GM21528 (cell line): ENCODE measurements at regions not wholly inside any gene's neighbourhood (a gene's known extent, or its start where the extent isn't known, plus 50 kb on each side); places are given as distances from the start of the nearest gene placed in this dataset.
"Not testable (repeated sequence)": the region's sequence is repeated elsewhere in the genome, so short reads cannot be mapped to it uniquely, and the experiment has no call there.

ENCODE experiments used
- ATAC-seq: cut with Tn5 transposase; IDR thresholded peaks from one replicate; pipeline ENCODE4 v1.9.1; 2021; ENCODE audit warnings: mild to moderate bottlenecking, moderate library complexity; ENCODE audit not compliant: unreplicated experiment, low FRiP score

DNA sequence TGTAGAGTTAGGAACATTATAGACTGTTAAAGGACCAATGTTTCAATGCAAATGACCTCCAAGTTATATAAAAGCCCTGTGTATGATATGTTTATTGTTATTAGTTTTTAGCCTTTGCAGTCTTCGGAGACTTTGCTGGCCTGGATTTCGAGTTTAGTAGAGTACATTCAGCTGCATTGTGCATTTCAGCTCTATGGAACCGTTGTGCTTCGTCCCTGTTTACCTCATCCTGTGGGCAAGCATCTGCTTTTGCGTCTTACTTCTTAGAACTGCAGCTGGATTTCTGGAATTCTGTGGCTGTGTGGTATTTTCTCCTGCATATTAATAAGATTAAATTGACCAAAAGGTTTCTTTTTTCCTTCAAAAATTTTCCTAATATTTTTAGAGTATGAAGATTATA, 138.6 kb downstream of the KCNRG start:
- no peak for ATAC-seq

GRCh38 chr13:50154697-50155096, 139.5 kb downstream of the KCNRG start:
- ATAC-seq, result no peak

DNA sequence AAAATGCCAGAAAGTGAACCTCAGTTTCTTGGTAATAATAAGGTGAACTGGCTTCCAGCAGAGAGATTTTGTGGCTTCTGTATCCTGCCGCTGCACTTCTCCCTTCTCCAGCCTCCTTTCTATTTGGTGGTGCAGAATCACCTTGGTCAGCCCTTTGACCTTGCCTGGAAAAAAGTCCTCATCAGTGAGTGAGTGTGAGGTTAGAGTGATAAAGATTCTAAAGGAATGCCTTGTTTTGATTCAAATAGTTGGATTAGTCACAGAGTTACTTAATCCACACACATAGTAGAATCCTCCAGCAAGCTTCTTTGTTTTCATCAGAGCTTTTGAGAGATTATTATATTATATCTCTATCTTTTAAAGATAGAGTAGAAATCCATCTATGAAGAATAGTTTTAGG, 140.9 kb downstream of the KCNRG start:
- no peak for ATAC-seq

DNA sequence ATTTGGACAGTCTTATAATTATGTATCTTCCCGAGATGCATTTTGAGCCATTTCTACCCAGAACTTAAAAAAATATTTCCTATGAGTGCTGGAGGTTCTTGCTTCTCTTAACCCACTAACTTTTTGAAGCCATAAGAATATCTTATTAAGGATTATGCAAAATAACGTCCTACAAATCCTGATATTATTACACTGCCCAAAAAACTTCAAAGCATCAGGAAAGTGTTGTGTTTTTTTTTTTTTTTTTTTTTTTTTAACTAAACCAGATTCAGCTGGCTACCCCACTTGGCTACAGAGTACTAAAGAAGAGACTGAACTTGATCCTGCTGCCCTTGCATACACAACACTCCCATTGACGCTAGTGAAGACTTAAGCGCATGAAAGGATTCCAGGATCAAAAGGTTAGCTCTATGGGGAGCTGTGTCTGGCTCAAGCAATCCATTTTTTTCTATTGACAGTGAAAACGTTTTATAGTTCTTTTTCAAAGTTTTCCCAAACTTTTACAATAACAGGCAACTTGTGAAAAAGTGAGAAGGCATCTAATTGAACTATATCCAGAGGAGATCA, 141.4 kb downstream of the KCNRG start:
- ATAC-seq, result no peak

- ATAC-seq, result no peak
These were observed 143.3 kb downstream of the KCNRG start for GRCh38 chr13:50158385-50159165.

- no peak for ATAC-seq
These were observed 144.4 kb downstream of the KCNRG start for GRCh38 chr13:50159607-50160006.

DNA sequence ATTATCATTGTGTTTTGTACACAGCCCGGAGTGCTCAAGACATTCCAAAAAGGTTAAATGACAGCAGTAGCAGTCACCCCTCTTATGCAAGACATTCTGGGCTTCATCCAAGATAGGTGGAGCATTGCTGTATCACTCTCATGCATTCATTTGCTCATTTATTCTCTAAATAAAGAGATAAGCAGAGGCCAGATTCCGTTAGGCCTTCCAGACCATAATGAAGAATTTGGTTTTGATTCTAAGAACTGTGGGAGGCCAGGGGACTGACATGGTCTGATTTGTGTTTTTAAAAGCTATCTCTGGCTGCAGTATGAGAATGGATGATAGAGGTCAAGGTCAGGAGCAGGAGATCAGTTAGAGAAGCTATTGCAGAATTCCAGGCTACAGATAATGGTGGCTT, 145.8 kb downstream of the KCNRG start:
- no peak for ATAC-seq

- no peak for ATAC-seq
These were observed 146.8 kb downstream of the KCNRG start for GRCh38 chr13:50162001-50162400.

DNA sequence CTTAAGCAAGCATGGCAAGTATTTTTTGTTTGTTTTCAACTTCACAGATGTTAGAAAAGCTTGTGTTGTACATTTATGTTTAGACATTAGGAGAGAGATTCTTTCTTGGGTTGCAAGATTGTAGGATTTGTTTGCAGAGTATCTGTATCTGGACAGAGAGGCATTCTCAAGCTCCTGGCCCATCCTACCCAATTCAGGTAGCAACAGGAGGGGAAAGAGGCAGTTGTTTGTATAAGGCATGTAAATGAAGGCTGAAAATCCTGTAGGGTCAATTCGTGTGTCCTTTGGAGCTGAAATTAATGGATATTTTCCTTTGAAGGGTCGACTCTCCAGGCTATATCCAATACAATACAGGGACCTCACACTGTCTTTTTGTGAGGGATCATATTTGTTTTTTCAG, 147.3 kb downstream of the KCNRG start:
- ATAC-seq, result no peak

DNA sequence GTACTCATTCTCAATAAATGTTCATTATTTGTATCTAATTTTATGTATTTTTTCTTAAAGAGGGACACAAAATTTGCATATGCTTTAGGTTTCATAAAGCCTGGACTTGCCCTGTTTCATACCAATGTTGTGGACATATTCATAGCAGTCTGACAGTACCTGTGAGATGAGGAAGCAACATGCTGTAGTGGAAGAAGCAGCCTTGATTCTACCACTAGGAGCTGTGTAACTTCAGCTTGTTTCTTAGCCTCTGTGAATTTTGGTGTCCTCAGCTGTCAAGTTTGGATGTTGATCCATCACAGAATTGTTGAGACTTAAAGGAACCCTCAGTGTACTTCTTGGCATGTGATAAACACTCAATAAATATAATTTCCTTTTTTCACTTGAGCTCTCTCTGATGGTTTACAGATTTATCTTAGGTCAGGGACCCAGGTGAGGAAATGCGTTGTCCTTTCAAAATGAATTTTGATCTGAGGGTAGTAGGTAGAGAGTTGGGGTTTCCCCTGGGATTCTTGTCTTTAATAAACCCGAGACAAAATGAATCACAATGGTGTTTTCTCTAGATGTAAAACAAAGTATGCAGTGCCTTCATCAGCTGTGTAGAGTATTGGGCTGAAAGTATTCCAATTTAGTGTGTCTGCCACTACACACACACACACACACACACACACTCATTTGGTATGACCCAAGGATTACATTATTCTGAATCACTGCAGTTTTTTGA, 152.1 kb downstream of the KCNRG start:
- no peak for ATAC-seq

GRCh38 chr13:50167967-50168366, 152.7 kb downstream of the KCNRG start:
- ATAC-seq, result no peak

GRCh38 chr13:50168786-50169185, 153.5 kb downstream of the KCNRG start:
- ATAC-seq, result no peak

DNA sequence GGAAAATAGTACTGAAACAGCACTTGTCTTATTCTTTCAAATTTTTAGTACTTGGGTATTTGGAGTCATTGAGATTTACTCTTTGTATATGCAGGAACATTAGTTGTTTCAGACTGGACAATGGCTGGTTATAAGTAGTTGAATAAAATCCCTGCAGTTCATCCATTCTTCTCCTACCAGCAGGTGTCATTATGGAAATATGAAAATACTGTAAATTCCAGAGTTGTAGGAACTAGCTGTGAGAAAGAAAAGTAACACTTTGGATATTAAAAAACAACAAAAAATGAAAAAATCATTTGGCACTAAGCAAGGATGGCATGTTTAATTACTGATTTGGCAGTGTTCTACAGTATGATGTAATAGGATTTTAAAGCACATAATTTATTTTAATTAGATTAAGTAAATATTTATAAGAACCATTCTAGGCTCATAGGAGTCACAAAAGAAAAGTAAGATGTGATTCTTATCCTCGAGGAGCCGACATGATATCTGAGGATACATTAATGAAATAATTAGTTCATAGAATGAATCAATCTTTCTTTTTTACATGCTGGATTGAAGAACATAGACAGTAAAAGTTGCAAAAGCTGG, 155.3 kb downstream of the KCNRG start:
- ATAC-seq, result no peak

- no peak for ATAC-seq
These were observed 156.5 kb downstream of the KCNRG start for GRCh38 chr13:50171590-50172282.

DNA sequence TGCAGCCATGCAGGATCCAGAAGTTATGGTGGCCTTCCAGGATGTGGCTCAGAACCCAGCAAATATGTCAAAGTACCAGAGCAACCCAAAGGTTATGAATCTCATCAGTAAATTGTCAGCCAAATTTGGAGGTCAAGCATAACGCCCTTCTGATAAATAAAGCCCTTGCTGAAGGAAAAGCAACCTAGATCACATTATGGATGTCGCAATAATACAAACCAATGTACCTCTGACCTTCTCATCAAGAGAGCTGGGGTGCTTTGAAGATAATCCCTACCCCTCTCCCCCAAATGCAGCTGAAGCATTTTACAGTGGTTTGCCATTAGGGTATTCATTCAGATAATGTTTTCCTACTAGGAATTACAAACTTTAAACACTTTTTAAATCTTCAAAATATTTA, 157.8 kb downstream of the KCNRG start:
- not testable (repeated sequence) for ATAC-seq

DNA sequence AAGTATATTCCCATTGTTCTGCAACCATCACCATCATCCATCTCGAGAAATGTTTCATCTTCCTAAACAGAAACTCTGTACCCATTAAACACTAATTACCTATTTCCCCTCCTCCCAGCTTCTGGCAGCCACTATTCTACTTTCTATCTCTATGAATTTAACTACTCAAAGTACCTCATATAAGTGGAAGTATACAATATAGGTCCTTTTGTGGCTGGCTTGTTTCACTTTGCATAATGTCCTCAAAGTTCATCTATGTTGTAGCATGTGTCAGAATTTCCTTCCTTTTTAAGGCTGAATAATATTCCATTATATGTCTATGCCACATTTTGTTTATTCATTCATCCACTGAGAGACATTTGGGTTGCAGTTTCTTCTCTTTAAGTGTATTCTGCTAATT, 159.4 kb downstream of the KCNRG start:
- no peak for ATAC-seq

DNA sequence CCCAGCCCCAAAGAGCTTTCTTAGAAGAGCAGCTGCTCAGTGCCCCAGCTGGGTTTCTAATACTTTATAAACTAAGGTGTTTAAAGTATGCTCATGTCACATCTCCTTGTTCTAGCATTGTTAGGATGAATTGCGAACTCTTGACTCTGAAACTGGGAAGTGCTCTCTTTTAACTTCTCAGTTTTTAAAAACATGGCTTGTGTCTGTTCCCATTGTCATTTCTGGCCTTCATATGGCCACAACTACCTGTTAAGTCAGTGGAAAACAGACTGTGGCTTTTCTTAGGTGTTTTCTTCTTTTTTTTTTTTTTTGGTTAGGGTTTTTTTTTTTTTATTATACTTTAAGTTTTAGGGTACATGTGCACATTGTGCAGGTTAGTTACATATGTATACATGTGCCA, 164.7 kb downstream of the KCNRG start:
- no peak for ATAC-seq

DNA sequence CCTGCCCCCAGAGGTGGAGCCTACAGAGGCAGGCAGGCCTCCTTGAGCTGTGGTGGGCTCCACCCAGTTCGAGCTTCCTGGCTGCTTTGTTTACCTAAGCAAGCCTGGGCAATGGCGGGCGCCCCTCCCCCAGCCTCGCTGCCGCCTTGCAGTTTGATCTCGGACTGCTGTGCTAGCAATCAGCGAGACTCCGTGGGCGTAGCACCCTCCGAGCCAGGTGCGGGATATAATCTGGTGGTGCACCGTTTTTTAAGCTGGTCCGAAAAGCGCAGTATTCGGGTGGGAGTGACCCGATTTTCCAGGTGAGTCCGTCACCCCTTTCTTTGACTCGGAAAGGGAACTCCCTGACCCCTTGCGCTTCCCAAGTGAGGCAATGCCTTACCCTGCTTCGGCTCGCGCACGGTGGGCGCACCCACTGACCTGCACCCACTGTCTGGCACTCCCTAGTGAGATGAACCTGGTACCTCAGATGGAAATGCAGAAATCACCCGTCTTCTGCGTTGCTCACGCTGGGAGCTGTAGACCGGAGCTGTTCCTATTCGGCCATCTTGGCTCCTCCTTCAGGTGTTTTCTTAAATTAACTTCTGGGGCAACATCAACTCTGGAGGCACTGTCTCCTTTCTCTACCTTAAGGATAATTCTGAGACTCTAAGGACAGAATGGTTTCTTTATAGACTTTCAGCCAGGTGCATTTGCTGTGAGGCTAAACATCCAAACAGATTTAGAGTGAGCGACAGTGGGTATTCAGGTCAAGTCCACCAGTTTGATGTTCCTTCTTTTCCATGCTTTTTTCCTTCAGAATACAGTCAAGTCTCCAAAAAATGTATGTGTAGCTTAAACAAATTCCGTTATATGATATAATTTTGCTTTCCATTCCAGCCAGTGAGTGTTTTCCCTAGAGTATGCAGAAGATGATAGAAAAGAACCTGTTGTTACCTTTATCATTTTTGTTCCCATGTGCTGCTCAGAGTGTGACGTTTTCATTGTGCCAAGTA, 170.8 kb downstream of the KCNRG start:
- ATAC-seq, result not testable (repeated sequence)

DNA sequence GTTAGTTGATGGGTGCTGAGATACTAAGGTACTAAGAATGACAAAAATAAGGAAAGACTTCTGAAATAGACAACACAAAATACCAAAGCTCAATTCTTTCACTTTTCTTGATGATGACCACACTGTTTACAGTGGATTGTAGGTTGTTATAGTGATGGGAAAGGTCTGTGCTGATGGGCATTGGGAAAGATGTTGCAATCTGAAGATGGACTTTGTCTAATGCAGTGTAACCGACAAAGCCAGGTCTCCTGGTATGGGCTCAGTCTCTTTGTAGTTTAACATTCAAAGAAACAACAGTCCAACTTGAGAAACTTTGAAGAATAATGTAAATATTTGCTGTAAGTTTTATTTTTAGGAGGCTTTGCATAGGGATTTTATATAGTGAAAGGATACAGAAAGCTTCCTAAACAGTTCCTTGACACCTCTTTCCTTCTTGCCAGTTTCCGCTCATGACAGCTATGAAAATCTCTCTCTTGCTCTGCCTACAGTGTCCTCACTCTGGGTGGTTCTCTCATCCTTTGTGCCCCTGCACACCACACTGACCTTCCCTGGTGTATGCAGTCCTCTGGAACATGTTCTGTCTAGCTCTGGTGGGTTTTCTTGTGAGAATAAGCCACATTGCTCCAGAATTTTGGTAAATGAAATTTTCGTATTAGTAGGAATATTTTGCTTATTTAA, 172.2 kb downstream of the KCNRG start:
- ATAC-seq, result no peak
